Fibroblast of the aortic adventitia (primary cell): ENCODE measurements at regions not wholly inside any gene's neighbourhood (a gene's known extent, or its start where the extent isn't known, plus 50 kb on each side); places are given as distances from the start of the nearest gene placed in this dataset.
"Not testable (repeated sequence)": the region's sequence is repeated elsewhere in the genome, so short reads cannot be mapped to it uniquely, and the experiment has no call there.

Experiments
- DNase-seq: peaks from one replicate; pipeline ENCODE4 v3.0.0-alpha.2; 2010; ENCODE audit warnings: low read depth
- H3K4me3 ChIP-seq: 2 replicates; pipeline ENCODE4 v1.5.1; 2011; ENCODE audit warnings: low read depth, mild to moderate bottlenecking, control low read depth, low read length, moderate library complexity
- TF ChIP-seq, protein P1 (sequence below): IDR thresholded peaks from 2 replicates; pipeline ENCODE4 v1.5.1; 2011; ENCODE audit warnings: mild to moderate bottlenecking, low read length, control low read depth, inconsistent platforms; ENCODE audit not compliant: insufficient read depth

DNA sequence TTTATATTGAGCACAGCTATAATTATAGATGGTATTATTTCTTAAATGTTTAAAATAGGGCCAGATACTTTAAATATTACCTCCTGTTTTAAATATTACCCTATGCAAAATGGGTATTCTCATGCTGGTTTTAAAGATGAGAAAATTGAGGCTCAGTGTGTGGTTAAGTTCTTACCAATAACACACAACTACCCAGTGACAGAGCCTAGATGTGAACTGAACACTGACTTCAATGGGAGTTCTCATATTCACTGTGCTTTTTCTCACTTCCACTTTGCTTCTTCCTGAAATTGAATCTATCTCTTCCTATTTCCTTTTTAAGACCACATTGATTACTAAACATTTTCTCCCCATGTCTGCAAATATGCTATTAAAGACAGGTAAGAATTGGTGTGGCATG lies 135.8 kb upstream of the TUSC1 start:
- TF ChIP-seq, protein P1, sequence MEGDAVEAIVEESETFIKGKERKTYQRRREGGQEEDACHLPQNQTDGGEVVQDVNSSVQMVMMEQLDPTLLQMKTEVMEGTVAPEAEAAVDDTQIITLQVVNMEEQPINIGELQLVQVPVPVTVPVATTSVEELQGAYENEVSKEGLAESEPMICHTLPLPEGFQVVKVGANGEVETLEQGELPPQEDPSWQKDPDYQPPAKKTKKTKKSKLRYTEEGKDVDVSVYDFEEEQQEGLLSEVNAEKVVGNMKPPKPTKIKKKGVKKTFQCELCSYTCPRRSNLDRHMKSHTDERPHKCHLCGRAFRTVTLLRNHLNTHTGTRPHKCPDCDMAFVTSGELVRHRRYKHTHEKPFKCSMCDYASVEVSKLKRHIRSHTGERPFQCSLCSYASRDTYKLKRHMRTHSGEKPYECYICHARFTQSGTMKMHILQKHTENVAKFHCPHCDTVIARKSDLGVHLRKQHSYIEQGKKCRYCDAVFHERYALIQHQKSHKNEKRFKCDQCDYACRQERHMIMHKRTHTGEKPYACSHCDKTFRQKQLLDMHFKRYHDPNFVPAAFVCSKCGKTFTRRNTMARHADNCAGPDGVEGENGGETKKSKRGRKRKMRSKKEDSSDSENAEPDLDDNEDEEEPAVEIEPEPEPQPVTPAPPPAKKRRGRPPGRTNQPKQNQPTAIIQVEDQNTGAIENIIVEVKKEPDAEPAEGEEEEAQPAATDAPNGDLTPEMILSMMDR: no peak
- DNase-seq: no peak
- no peak overlapping the region for H3K4me3 ChIP-seq

DNA sequence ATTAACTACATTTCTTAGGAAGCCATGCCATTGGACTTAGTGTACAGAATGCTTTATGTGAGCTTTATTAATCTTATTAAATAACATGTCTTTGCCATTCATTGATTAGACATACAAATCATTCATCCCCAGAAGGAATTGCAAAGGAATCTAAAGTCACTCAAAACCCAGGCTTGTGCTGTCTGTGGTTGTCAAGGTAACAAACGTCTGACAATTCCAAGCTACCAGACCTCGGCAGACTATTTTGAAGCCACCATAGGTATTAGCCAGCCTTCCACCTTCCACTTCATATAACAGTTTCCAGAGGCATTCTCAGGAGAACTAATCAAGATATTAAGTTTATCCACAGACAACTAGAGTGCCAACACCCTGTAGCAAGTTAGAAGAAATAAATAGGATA lies 135.2 kb upstream of the TUSC1 start:
- TF ChIP-seq, protein P1: no peak
- H3K4me3 ChIP-seq: no peak overlapping the region
- DNase-seq: no peak

DNA sequence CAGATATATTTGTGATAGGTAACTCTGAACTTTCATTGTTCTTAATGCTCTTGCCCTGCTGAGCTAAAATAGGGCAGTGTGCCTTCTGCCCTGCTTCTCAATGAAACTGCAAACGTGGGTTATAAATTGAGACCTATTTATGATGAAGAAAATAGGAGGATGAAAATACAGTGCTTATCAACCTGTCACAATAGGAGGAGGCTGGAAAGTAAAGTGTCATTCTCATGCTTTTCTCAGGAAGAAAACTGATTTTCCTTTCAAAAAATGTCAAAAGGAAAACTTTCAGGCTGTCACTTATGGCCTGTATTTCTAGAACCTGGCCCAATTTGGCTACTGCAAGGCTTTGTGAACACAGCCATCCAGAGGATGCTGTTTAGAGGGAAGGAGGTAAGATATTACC lies 130.3 kb upstream of the TUSC1 start:
- H3K4me3 ChIP-seq: no peak overlapping the region
- DNase-seq: no peak
- TF ChIP-seq, protein P1: no peak

DNA sequence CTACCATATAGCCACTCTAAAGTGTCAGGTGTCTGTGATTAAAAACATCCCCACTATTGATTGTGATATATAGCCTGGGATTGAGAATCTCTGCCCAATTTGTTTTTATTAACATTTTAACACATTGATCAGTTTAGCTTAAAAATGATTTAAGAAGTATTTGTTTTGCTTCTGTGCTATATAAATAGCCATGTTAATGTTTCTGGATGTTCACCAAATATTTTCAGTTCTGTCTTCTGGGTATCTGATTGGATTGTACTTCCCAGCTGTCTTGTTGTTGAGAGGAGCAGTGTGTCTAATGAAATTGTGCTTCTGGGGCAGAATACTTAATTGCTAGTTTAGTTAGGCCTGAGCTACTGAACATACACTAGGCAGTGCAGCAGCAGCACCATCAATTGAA lies 126.6 kb upstream of the TUSC1 start:
- DNase-seq: no peak
- H3K4me3 ChIP-seq: no peak overlapping the region
- TF ChIP-seq, protein P1: no peak

DNA sequence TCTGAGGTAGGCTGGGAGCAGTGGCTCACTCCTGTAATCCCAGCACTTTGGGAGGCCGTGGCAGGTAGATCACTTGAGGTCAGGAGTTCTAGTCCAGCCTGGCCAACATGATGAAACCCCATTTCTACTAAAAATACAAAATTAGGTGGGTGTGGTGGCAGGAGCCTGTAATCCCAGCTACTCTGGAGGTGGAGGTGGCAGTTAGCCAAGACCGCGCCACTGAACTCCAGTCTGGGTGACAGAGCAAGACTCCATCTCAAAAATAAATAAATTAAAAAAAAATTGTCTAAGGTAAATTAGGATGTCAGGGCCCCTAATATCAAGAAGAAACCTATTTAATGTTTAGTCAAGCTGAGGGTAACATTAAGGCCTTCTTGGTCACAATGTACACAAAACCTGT lies 123.7 kb upstream of the TUSC1 start:
- not testable (repeated sequence) for H3K4me3 ChIP-seq, DNase-seq

DNA sequence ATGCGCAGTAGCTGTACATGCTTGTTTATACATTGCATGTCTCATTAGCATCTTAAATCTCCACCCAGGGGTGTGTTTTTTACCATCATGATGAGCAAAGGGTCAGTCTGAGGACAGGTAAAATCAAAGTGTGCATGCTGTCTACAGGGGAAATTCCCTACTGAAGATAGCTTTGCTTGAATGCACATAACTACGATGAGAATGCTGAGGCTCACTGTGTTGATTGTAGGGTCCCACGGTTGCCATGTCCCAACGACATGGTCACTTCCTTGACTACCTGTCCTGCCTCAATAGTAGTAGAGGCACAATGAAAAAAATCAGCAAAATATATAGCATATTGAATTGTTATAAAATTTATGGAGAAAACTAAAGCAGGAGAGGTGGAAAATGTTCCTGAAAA lies 95.6 kb upstream of the TUSC1 start:
- DNase-seq: no peak
- no peak overlapping the region for H3K4me3 ChIP-seq
- TF ChIP-seq, protein P1: no peak

DNA sequence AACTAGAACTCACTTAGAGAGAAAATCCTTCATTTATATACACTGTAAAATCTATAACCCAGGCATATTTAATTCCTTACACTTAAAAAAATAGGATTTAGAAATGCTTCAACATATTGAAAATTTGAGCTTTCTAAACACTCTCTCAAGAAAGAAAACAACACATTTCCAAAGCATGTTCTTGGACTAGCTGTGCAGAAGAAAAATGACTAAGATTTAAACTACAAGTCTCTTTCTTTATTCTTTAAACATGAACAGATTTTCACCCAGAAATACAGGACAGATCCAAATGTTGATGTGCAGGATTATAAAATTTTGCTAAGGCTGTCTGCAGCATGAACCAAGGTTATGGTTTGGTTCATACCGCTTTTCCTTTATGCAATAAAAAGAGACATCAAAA lies 77.7 kb upstream of the TUSC1 start:
- DNase-seq: no peak
- TF ChIP-seq, protein P1: no peak
- H3K4me3 ChIP-seq: no peak overlapping the region

DNA sequence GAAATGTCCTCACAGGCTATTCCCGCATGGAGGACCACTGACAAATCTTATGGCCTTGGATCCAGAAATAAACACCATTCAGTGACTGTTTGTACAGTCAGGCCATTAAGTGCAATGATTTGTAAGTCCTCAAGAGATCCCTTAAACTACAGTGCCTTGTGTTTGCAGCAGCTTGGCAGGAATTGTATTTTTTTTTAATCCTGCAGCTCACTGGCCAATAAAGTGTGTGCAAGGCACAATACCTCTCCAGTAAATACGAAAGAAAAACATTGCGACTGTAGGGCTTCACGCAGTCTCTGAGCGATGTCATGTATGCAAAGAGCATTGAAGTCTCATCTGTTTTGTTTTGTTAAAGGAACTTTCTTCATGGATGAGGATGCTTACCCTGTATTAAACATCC lies 74.2 kb upstream of the TUSC1 start:
- DNase-seq: no peak
- TF ChIP-seq, protein P1: no peak
- H3K4me3 ChIP-seq: no peak overlapping the region
